HG02759 (cell line): ENCODE measurements at regions not wholly inside any gene's neighbourhood (a gene's known extent, or its start where the extent isn't known, plus 50 kb on each side); places are given as distances from the start of the nearest gene placed in this dataset.

Source experiments
- ATAC-seq: cut with Tn5 transposase; IDR thresholded peaks from one replicate; pipeline ENCODE4 v1.9.1; 2021; ENCODE audit warnings: mild to moderate bottlenecking, moderate library complexity; ENCODE audit not compliant: unreplicated experiment

GRCh38 chr18:60319129-60319528 is 53.4 kb downstream of the MC4R start:
- ATAC-seq: no peak

DNA sequence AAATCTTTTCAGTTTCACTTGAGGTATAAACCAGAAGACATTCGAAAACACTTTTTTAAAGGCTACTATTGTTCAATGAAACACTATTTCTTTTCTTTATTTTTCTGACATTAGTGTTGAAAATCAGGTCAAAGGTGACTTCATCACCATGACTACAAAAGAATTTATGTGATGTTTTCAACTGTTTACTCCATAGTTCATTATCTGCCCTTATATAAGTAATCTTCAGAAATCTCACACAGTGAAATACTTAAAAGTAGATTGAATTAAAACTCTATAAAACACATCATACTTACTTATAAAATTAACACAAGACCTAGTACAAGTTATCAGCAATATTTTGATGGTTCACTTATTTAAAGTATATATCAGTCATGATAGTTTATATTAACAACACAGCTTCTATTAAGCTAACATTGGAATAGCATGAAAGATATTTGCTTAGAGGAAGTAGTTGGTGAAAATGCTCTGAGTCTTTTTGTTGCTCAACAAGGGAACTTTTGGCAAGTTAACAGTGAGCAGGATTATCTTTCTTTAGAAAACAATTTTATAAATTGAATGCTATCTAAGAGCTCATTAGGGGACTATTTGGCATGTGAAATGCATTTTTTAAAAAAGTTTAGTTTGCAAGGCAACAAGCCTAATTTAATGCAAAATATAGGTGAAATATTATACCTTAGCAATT is 60.8 kb downstream of the MC4R start:
- no peak for ATAC-seq

DNA sequence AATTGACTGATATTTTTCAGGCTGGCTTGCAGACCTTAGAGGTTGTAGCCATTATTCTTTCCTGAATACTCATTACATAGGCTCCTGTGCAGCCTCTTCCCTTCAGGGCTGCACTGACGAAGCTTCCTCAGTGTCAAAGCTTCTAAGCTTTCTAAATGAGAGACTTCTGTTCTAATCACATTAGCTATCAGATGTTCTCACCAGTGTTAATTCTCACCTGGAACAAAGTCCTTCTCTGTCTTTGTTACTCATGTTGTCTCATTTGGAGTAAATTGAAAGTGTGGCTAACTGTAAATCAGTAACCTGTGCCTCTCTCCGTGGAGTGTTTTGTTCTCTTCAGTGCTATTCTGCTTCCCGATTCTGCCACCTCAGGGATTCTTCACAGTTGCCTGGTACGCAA is 76.9 kb downstream of the MC4R start:
- ATAC-seq: no peak

GRCh38 chr18:60292186-60292585 is 80.4 kb downstream of the MC4R start:
- ATAC-seq: no peak

DNA sequence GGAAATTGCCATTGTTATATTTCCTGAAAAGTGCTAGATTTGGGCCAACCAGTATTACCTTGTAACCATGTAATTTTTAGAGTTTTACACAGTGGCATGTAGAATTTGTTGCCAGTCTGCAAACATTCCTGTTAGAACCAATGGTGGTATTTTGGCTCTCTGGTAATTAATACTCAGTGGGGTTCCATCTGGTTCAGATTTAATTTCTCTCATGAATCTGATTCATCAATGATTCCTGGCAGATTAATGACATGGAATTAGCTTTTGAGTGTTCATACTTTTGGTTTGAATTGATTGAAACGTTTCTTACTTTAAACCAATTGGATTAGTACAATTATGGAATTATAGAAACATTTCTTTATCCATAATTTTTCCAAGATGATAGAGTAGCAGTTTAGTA is 93.2 kb downstream of the MC4R start:
- no peak for ATAC-seq

- ATAC-seq: no peak
Measured at GRCh38 chr18:60277855-60278480, 94.6 kb downstream of the MC4R start.

- no peak for ATAC-seq
Measured at GRCh38 chr18:60267391-60268058, 105.0 kb downstream of the MC4R start.

- no peak for ATAC-seq
Measured at GRCh38 chr18:60266558-60266957, 106.0 kb downstream of the MC4R start.

- ATAC-seq: peak; percentile 84
Measured at GRCh38 chr18:60259052-60259681, 113.4 kb downstream of the MC4R start.

- no peak for ATAC-seq
Measured at GRCh38 chr18:60249388-60249787, 123.2 kb downstream of the MC4R start.

DNA sequence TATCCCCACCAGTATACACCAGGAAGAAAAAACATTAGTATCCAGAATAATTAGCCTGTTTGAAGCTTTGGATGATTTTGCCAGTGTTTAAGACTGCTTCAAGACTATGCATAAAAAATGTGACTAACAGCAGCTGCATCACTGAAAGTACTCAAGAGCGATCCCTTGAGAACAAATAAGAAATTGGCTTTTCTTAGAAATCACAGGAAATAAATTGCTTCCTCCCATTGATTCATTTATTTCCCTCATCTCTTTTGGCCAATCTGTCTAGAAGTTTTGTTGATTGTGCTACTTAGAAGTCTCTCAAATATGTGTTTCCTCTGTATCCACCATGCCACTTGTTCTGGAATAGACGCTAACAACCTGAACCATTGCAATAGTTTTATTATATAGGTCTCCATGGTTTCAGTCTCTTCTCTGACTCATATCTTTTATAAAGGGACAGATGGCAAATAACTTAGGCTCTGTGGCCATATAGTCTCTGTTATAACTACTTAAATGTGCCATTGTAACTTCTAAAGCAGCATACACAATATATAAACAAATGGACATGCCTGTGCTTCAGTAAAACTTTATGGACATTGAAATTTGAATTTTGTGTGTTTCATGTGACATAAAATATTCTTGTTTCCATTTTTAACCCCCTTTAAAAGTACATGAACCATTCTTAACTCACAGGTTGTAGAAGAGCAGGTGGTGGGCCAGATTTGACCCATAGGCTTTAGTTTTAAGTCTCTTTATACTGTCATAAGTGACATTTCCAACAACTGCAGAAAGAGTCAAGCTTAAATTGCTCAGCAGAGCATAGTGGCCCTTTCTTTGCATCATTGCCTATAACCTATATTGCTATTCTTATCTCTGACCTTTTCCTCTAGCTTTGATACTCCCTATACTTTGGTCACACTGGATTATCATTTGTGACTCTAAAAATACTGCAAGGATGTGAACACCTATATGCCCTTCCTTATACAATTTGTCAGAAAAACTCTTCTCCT is 123.9 kb downstream of the MC4R start:
- ATAC-seq: peak; percentile 30

DNA sequence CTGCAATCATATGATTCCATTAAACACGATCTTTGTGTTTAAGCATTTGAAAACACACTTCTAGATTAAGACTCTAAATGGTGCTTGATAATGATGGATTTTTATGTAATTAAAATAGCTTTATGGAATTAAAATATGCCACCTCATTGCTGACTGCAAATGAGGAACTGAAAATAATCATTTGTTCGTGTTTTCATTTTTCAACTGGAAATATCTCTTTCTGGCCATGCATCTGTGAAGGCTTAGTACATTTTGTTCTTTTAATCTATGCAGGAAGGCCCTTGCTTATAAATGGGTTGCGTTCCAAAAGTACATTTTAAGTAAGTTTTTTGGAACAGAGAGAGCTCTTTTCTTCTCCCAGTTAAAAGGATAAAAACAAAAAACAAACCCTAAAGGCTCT is 125.5 kb downstream of the MC4R start:
- peak; percentile 64 for ATAC-seq

DNA sequence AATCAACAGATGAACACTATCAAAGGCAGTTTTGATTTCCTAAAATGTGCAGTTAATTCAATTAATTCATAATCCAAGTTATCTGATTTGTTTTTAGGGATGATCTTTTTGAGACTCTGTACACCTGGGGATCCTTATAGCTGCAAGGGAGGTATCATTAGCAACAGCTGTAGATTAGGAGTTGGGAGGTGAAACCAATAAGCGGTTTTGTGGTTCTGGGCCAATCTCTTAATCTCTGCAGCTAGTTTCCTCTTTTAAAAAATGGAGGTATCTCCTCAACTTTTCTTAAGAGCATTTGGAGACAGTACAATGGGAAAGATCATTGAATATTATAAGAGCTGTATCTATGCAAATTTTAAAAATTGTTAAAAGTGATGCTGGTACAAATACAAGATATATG is 126.0 kb downstream of the MC4R start:
- peak; percentile 64 for ATAC-seq

DNA sequence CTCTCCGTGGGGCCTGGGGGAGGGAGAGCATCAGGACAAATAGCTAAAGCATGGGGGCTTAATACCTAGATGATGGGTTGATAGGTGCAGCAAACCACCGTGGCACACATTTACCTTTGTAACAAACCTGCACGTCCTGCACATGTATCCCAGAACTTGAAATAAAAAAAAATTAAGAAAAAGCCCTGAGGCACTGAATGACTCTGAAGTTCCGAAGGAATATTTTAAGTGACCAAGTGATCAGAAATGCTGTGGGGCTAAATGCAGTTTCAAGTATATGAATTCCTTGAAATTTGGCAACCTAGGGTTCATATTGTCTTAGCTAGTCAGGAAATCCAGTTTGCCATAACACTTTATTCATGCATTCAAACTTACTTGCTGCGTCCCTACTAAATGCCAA is 127.5 kb downstream of the MC4R start:
- no peak for ATAC-seq

DNA sequence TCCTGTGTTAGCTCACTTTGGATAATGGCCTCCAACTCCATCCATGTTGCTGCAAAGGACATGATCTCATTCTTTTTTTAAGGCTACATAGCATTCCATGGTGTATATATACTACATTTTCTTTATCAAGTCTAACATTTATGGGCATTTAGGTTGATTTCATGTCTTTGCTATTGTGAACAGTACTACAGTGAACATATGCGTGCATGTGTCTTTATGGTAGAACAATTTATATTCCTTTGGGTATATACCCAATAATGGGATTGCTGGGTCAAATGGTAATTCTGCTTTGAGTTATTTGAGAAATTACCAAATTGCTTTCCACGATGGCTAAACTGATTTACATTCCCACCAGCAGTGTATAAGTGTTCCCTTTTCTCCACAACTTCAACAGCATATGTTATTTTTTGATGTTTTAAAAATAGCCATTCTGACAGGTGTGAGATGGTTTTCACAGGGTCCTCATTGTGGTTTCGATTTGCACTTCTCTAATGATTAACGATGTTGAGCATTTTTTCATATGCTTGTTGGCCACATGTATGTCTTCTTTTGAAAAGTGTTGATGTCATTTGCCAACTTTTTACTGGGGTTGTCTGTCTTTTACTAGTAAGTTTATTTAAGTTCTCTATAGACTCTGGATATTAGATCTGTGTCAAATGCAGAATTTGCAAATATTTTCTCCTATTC is 133.4 kb downstream of the MC4R start:
- peak; percentile 95 for ATAC-seq

GRCh38 chr18:60235164-60235563 is 137.4 kb downstream of the MC4R start:
- ATAC-seq: no peak

DNA sequence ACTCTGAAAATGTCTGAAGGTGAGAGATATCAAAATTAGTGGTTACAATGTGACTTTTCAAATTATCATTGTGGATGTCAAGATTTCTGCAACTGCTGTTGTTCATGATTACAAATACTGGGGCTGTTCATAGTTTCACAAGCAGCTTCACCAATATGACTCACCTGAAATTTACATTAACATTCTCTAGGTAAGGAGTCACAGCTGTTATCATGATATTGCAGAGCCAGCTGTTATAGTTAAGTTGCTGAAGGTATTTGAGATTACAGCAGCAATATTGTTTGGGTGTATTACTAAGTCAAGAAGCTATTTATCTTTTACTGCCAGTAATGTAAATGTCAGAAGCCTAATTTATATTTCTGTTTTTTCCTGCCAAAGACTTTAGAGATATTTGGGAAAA is 140.0 kb downstream of the MC4R start:
- no peak for ATAC-seq

DNA sequence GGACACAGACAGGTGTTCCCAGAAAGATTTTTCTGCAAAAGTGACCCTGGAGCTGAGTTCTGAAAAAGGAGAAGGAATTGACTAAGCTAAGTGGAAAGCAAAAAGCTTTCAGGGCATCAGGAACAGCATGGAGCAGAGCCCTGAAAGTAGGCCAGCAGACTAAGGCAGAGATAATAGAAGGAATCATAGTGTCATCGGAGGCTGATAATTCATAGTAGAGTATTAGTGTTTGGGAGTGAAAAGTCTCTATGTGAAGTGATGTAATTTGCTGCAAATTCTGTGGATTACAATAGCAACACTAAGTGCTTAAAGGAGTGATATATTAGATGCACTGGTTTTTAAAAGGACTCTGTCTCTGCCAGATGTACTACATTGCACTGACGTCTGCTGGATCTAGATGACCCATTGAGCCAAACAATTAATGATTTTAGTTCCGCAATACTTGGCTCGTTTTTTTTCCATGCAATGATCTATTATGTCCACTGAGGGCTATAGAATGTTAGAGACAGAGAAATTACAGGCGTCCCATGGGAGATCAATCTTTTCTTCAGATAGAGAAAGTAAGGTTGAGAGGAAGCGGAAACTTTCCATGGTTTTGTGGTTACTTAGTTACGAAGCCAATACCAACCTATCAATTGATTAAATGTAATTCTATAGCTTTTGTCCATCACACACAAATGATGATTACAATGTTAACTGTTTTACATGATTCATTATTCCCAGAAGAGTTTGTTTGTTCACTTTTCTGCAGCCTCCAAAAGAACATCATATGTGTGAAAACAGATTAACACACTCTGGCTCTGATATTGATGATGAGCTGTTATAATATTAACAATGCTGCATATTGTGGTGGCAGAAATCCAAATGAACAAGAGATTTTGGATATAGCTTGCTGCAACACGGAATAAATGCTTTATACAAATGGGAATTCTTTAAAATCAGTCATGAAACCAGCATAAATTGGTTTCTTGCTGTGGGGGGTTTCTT is 143.7 kb downstream of the MC4R start:
- ATAC-seq: no peak

DNA sequence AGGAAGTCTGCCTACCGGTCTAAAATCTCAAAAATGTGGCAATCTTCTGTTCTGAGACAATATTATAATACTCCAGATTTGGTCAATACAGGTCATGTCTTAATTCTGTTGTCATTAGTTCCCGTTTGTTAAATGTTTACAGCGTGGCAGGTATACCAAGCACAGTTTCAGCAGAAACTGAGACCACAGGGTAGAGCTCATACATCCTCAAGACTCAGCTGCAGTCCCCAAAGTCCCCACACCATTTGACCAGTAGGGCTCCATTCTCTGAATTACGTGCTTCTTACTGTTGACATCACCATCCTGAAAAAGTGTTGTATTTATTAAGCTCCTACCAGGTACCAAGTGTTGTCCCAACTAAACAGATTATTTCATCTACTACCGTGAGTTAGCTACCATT is 157.1 kb downstream of the MC4R start:
- ATAC-seq: no peak
